GM12878 (cell line): ENCODE measurements at regions not wholly inside any gene's neighbourhood (a gene's known extent, or its start where the extent isn't known, plus 50 kb on each side); places are given as distances from the start of the nearest gene placed in this dataset.

ENCODE experiments used
- ATAC-seq: fragments of 200-7000 bp; cut with Tn5 transposase; 3 replicates; pipeline ENCODE4 v1.9.1; 2020; ENCODE audit warnings: mild to moderate bottlenecking, moderate library complexity
- BruUV-seq: library from RNA; stranded (reverse); fragments of 400-500 nt; replicated peaks from 2 replicates; lab custom pipeline; 2021; lab: Mats Ljungman, UMichigan
- CTCF ChIA-PET: fragments of 300-600 bp; sonication (Branson Sonifier 250); formaldehyde crosslinking; extraction: SDS; loops from one replicate; lab custom pipeline; 2021; ENCODE audit warnings: inconsistent platforms; lab: Yijun Ruan, JAX
- POLR2A ChIA-PET: fragments of 350-600 bp; formaldehyde crosslinking; extraction: SDS; loops from one replicate; lab custom pipeline; 2021; ENCODE audit warnings: inconsistent platforms; lab: Charles Lee
- RAD21 ChIA-PET: fragments of 300-600 bp; sonication (Branson Sonifier 250); formaldehyde crosslinking; loops from one replicate; lab custom pipeline; 2023; ENCODE audit warnings: antibody characterized with exemption; ENCODE audit not compliant: unreplicated experiment; lab: Charles Lee
- SMC1A ChIA-PET: fragments of 300-600 bp; sonication (Branson Sonifier 250); formaldehyde crosslinking; loops from one replicate; lab custom pipeline; 2023; ENCODE audit not compliant: unreplicated experiment, uncharacterized antibody; lab: Charles Lee
- DNase-seq: peaks from one replicate; pipeline ENCODE4 v3.0.0-alpha.2; 2011; ENCODE audit warnings: low read depth, low spot score
- FAIRE-seq: peaks from 3 replicates; lab custom pipeline; 2011; peaks lifted over from hg19 to GRCh38; lab: Jason Lieb, UNC
- H2AFZ ChIP-seq: 2 replicates; pipeline ENCODE4 v1.6.0; 2011; ENCODE audit warnings: low read depth, low read length, control low read depth; ENCODE audit not compliant: control insufficient read depth
- H3K27ac ChIP-seq: 2 replicates; pipeline ENCODE4 v1.5.1; 2011; ENCODE audit warnings: control low read depth; ENCODE audit not compliant: control insufficient read depth, insufficient read depth
- H3K27me3 ChIP-seq, 2 experiments: replicated peaks in 1 of 2; 2 replicates each; pipeline versions ENCODE4 v1.6.0 to v1.6.1; 2011; ENCODE audit warnings: low read length in 1 of 2; ENCODE audit not compliant: control insufficient read depth in 2 of 2, insufficient read depth in 2 of 2
- H3K36me3 ChIP-seq, 2 experiments: 2 replicates each; pipeline ENCODE4 v1.5.1; 2011; ENCODE audit warnings: low read length in 1 of 2; ENCODE audit not compliant: control insufficient read depth in 2 of 2, insufficient read depth in 2 of 2
- H3K4me1 ChIP-seq: 2 replicates; pipeline ENCODE4 v1.6.1; 2011; ENCODE audit warnings: mild to moderate bottlenecking, low read length, moderate library complexity, mixed read lengths; ENCODE audit not compliant: control insufficient read depth, insufficient read depth
- H3K4me2 ChIP-seq: 2 replicates; pipeline ENCODE4 v1.6.0; 2011; ENCODE audit warnings: control low read depth; ENCODE audit not compliant: control insufficient read depth, insufficient read depth
- H3K4me3 ChIP-seq: fragments of 200-600 bp; sonication (generic); 2 replicates; pipeline ENCODE4 v1.5.1; 2016
- H3K79me2 ChIP-seq: 2 replicates; pipeline ENCODE4 v1.6.0; 2011; ENCODE audit warnings: low read length; ENCODE audit not compliant: control insufficient read depth, insufficient read depth
- H3K9ac ChIP-seq: 2 replicates; pipeline ENCODE4 v1.8.0; 2011; ENCODE audit warnings: low read length, control low read depth, mixed read lengths; ENCODE audit not compliant: control insufficient read depth, insufficient read depth
- H3K9me3 ChIP-seq: replicated peaks from 3 replicates; pipeline ENCODE4 v1.5.1; 2011; ENCODE audit warnings: mild to moderate bottlenecking, low read length; ENCODE audit not compliant: control insufficient read depth, insufficient read depth
- H4K20me1 ChIP-seq: 2 replicates; pipeline ENCODE4 v1.6.0; 2011; ENCODE audit not compliant: control insufficient read depth, insufficient read depth
- ATF7 ChIP-seq: fragments of 450-650 bp; IDR thresholded peaks from 2 replicates; pipeline ENCODE4 v1.6.1; 2016; ENCODE audit warnings: low read depth, mild to moderate bottlenecking
- CHD1 ChIP-seq: IDR thresholded peaks from 2 replicates; pipeline ENCODE4 v1.6.1; 2012; ENCODE audit warnings: low read depth, low read length, improper control_type of control experiment
- EZH2 ChIP-seq: IDR thresholded peaks from 2 replicates; pipeline ENCODE4 v1.6.1; 2012; ENCODE audit warnings: low read depth, mild to moderate bottlenecking, control low read depth, inconsistent platforms, low read length, borderline replicate concordance; ENCODE audit not compliant: control insufficient read depth
- HSF1 ChIP-seq: fragments of 150-350 bp; IDR thresholded peaks from 2 replicates; pipeline ENCODE4 v1.6.1; 2014; ENCODE audit warnings: mild to moderate bottlenecking, low read depth, low read length
- IRF4 ChIP-seq: IDR thresholded peaks from 2 replicates; pipeline ENCODE4 v1.6.1; 2011; ENCODE audit warnings: low read depth, low read length
- MLLT1 ChIP-seq: fragments of 450-650 bp; IDR thresholded peaks from 2 replicates; pipeline ENCODE4 v1.6.1; 2016; ENCODE audit warnings: mild to moderate bottlenecking
- MTA2 ChIP-seq: fragments of 450-650 bp; IDR thresholded peaks from 2 replicates; pipeline ENCODE4 v1.6.1; 2016; ENCODE audit warnings: low read depth, mild to moderate bottlenecking, moderate library complexity
- MXI1 ChIP-seq: fragments of 150-350 bp; IDR thresholded peaks from 2 replicates; pipeline ENCODE4 v1.6.1; 2011; ENCODE audit warnings: low read depth, mild to moderate bottlenecking, inconsistent platforms, low read length, improper control_type of control experiment
- NR2C2 ChIP-seq: IDR thresholded peaks from 2 replicates; pipeline ENCODE4 v1.6.1; 2011; ENCODE audit warnings: borderline replicate concordance, low read depth; ENCODE audit not compliant: control insufficient read depth, insufficient read length
- PAX5 ChIP-seq: IDR thresholded peaks from 2 replicates; pipeline ENCODE4 v1.6.1; 2011; ENCODE audit warnings: low read depth, low read length, borderline replicate concordance
- POU2F2 ChIP-seq: IDR thresholded peaks from 3 replicates; pipeline ENCODE4 v1.6.1; 2011; ENCODE audit warnings: low read depth, mild to moderate bottlenecking, low read length, borderline replicate concordance
- SIN3A ChIP-seq: IDR thresholded peaks from 2 replicates; pipeline ENCODE4 v1.6.1; 2012; ENCODE audit warnings: low read depth, low read length, improper control_type of control experiment
- SKIL ChIP-seq: fragments of 450-650 bp; IDR thresholded peaks from 2 replicates; pipeline ENCODE4 v1.6.1; 2017; ENCODE audit warnings: mild to moderate bottlenecking, low read depth, inconsistent platforms; ENCODE audit not compliant: poor library complexity, severe bottlenecking
- SUPT20H ChIP-seq: IDR thresholded peaks from 2 replicates; pipeline ENCODE4 v1.6.1; 2011; ENCODE audit warnings: low read depth, mild to moderate bottlenecking, low read length, moderate library complexity, borderline replicate concordance; ENCODE audit not compliant: control insufficient read depth
- TCF12 ChIP-seq: IDR thresholded peaks from 2 replicates; pipeline ENCODE4 v1.6.1; 2011; ENCODE audit warnings: low read depth, mild to moderate bottlenecking, low read length
- ZNF217 ChIP-seq: fragments of 450-650 bp; IDR thresholded peaks from 2 replicates; pipeline ENCODE4 v1.6.1; 2017; ENCODE audit warnings: antibody characterized with exemption, mild to moderate bottlenecking
- ZNF384 ChIP-seq: IDR thresholded peaks from 2 replicates; pipeline ENCODE4 v1.6.1; 2012; ENCODE audit warnings: low read depth, mild to moderate bottlenecking, low read length, improper control_type of control experiment, borderline replicate concordance
- WGBS: methylation state at CpG from one replicate; pipeline ENCODE4 v1.1.6; 2016; ENCODE audit warnings: low lambda C conversion rate; ENCODE audit not compliant: insufficient replicate concordance, insufficient coverage; ENCODE audit errors: missing lambda C conversion rate; 5-methylcytosine and 5-hydroxymethylcytosine counted together
- in situ Hi-C: fragments of 300-500 bp; cut with MboI; formaldehyde crosslinking; loops from 9 replicates; pipeline ENCODE4 v1.14.3; 2018; ENCODE audit warnings: mixed read lengths
- intact Hi-C: fragments of 100-400 bp; cut with micrococcal nuclease; formaldehyde crosslinking; loops from one replicate; pipeline ENCODE4 v1.14.2; 2022; ENCODE audit not compliant: unreplicated experiment
- TF ChIP-seq, protein P1 (sequence below): fragments of 450-650 bp; IDR thresholded peaks from 2 replicates; pipeline ENCODE4 v1.6.1; 2017; ENCODE audit warnings: antibody characterized with exemption, mild to moderate bottlenecking, moderate library complexity

DNA sequence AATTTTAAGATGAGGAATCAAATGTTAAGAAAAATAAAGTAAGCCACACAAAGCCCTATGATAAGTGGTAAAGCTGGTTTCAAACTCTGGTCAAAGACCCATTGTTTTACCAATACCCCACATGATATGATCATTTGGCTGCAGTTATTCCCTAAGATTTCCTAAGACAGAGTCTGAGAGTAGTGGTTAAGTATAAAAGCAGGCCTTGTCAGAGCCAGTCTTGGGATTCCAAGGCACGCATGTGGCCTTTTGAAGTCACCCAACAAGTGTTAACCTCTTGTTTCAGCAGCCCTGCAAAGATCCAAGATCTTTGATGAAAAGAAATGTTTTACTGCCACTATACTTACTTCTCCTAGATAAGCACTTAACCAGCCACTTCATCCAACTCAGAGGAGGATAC, 159.2 kb downstream of the SIPA1L2 start:
- no peak overlapping the region for H2AFZ ChIP-seq
- no peaks in the 10 kb centered on the region for H3K36me3 ChIP-seq
- no peaks in the 10 kb centered on the region for H3K79me2 ChIP-seq
- ATAC-seq (no peak), DNase-seq (no peak), FAIRE-seq (no peak)
- H3K9me3 ChIP-seq = no peaks in the 10 kb centered on the region
- no peak for TF ChIP-seq TCF12
- TF ChIP-seq MXI1 = no peak
- no peak for TF ChIP-seq ATF7
- no peak for TF ChIP-seq ZNF384
- no peak for TF ChIP-seq EZH2
- TF ChIP-seq, protein P1, sequence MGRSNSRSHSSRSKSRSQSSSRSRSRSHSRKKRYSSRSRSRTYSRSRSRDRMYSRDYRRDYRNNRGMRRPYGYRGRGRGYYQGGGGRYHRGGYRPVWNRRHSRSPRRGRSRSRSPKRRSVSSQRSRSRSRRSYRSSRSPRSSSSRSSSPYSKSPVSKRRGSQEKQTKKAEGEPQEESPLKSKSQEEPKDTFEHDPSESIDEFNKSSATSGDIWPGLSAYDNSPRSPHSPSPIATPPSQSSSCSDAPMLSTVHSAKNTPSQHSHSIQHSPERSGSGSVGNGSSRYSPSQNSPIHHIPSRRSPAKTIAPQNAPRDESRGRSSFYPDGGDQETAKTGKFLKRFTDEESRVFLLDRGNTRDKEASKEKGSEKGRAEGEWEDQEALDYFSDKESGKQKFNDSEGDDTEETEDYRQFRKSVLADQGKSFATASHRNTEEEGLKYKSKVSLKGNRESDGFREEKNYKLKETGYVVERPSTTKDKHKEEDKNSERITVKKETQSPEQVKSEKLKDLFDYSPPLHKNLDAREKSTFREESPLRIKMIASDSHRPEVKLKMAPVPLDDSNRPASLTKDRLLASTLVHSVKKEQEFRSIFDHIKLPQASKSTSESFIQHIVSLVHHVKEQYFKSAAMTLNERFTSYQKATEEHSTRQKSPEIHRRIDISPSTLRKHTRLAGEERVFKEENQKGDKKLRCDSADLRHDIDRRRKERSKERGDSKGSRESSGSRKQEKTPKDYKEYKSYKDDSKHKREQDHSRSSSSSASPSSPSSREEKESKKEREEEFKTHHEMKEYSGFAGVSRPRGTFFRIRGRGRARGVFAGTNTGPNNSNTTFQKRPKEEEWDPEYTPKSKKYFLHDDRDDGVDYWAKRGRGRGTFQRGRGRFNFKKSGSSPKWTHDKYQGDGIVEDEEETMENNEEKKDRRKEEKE = no peak
- TF ChIP-seq SKIL = no peak
- no peak for TF ChIP-seq MLLT1
- no peak for TF ChIP-seq SIN3A
- no peak for TF ChIP-seq ZNF217
- TF ChIP-seq IRF4 = no peak
- TF ChIP-seq SUPT20H = no peak
- TF ChIP-seq HSF1 = no peak
- no peak for TF ChIP-seq CHD1
- no peak for TF ChIP-seq NR2C2
- TF ChIP-seq MTA2 = no peak
- no peak for TF ChIP-seq PAX5
- no peak for TF ChIP-seq POU2F2
- in situ Hi-C loops (no loop called here), intact Hi-C loops (no loop called here)
- H3K4me3 ChIP-seq = no peak overlapping the region
- H3K27me3 ChIP-seq = no peaks in the 10 kb centered on the region
- no peak overlapping the region for H3K9ac ChIP-seq
- RAD21 ChIA-PET = no interaction called here
- SMC1A ChIA-PET = no interaction called here
- H3K4me2 ChIP-seq = no peak overlapping the region
- no peaks in the 10 kb centered on the region for H3K4me1 ChIP-seq
- POLR2A ChIA-PET = no interaction called here
- no peaks in the 10 kb centered on the region for H4K20me1 ChIP-seq
- WGBS = 31% methylated on average over 1 of the region's 1 CpG
- H3K27ac ChIP-seq = no peak overlapping the region
- BruUV-seq = no TSS peak
- CTCF ChIA-PET = no interaction called here
